Testis (tissue), 2 donors: ENCODE measurements at regions not wholly inside any gene's neighbourhood (a gene's known extent, or its start where the extent isn't known, plus 50 kb on each side); places are given as distances from the start of the nearest gene placed in this dataset.

Experiments
- CTCF ChIP-seq, 3 experiments: fragments of 450-650 bp in 2 of 3; fragments of 200-600 bp in 1 of 3; sonication (generic) in 1 of 3; IDR thresholded peaks; one replicate each; pipeline ENCODE4 v1.5.1; 2016 to 2019; ENCODE audit warnings: antibody characterized with exemption in 3 of 3, mild to moderate bottlenecking in 2 of 3, moderate library complexity in 1 of 3
- POLR2A ChIP-seq: fragments of 450-650 bp; IDR thresholded peaks from one replicate; pipeline ENCODE4 v1.6.1; 2017; ENCODE audit warnings: antibody characterized with exemption, mild to moderate bottlenecking, moderate library complexity

GRCh38 chr5:73300337-73301207 lies 127.6 kb downstream of the TMEM174 start:
- no peak for TF ChIP-seq POLR2A
- no peak for TF ChIP-seq CTCF (IDR thresholded peaks at IDR 0.05)
